Activated CD8-positive, alpha-beta memory T cell treated with anti-CD3 and anti-CD28 coated beads, Interleukin-2, amount 50 U/mL, for 48 hours (primary cell): ENCODE measurements at regions not wholly inside any gene's neighbourhood (a gene's known extent, or its start where the extent isn't known, plus 50 kb on each side); places are given as distances from the start of the nearest gene placed in this dataset.

ENCODE experiments used
- DNase-seq: peaks from one replicate; pipeline ENCODE4 v3.0.0-alpha.2; 2020

GRCh38 chr5:172588380-172588779, 52.7 kb upstream of the NEURL1B start:
- no peak for DNase-seq

- no peak for DNase-seq
These were observed 54.0 kb upstream of the NEURL1B start for GRCh38 chr5:172587061-172587405.

GRCh38 chr5:172586125-172587060, 54.7 kb upstream of the NEURL1B start:
- no peak for DNase-seq

- DNase-seq, result no peak
These were observed 55.9 kb upstream of the NEURL1B start for GRCh38 chr5:172585114-172585513.

GRCh38 chr5:172584638-172585037, 56.4 kb upstream of the NEURL1B start:
- DNase-seq, result no peak

GRCh38 chr5:172583931-172584511, 57.0 kb upstream of the NEURL1B start:
- no peak for DNase-seq

- no peak for DNase-seq
These were observed 58.1 kb upstream of the NEURL1B start for GRCh38 chr5:172582940-172583339.

- no peak for DNase-seq
These were observed 59.7 kb upstream of the NEURL1B start for GRCh38 chr5:172581315-172581714.

GRCh38 chr5:172579403-172579990, 61.6 kb upstream of the NEURL1B start:
- no peak for DNase-seq

- no peak for DNase-seq
These were observed 63.7 kb upstream of the NEURL1B start for GRCh38 chr5:172577267-172577909.

- no peak for DNase-seq
These were observed 65.1 kb upstream of the NEURL1B start for GRCh38 chr5:172575816-172576545.

- no peak for DNase-seq
These were observed 65.6 kb upstream of the NEURL1B start for GRCh38 chr5:172575416-172575815.

- DNase-seq, result no peak
These were observed 66.2 kb upstream of the NEURL1B start for GRCh38 chr5:172574871-172575223.

- no peak for DNase-seq
These were observed 66.8 kb upstream of the NEURL1B start for GRCh38 chr5:172573986-172574870.

GRCh38 chr5:172573120-172573882, 67.8 kb upstream of the NEURL1B start:
- DNase-seq, result no peak

- no peak for DNase-seq
These were observed 68.6 kb upstream of the NEURL1B start for GRCh38 chr5:172572440-172572839.

- no peak for DNase-seq
These were observed 69.2 kb upstream of the NEURL1B start for GRCh38 chr5:172571892-172572291.

GRCh38 chr5:172571413-172571812, 69.7 kb upstream of the NEURL1B start:
- no peak for DNase-seq

- DNase-seq, result no peak
These were observed 70.3 kb upstream of the NEURL1B start for GRCh38 chr5:172570594-172571334.

GRCh38 chr5:172569861-172570558, 71.1 kb upstream of the NEURL1B start:
- DNase-seq, result no peak
